OCI-LY3 (cell line): ENCODE measurements at regions not wholly inside any gene's neighbourhood (a gene's known extent, or its start where the extent isn't known, plus 50 kb on each side); places are given as distances from the start of the nearest gene placed in this dataset.

ENCODE experiments used
- H2AFZ ChIP-seq: fragments of 200-600, 300-600 bp; shearing (Covaris generic); 2 replicates; pipeline ENCODE4 v1.6.0; 2014; ENCODE audit warnings: antibody characterized with exemption, low read depth, low read length
- H3K27ac ChIP-seq: fragments of 200-600, 300-600 bp; sonication (generic); 2 replicates; pipeline ENCODE4 v1.5.1; 2014; ENCODE audit warnings: mild to moderate bottlenecking, low read length, moderate library complexity, mixed read lengths
- H3K27me3 ChIP-seq: fragments of 200-600, 300-600 bp; sonication (generic); 2 replicates; pipeline ENCODE4 v1.6.1; 2014; ENCODE audit warnings: low read depth, low read length, mixed read lengths
- H3K36me3 ChIP-seq: fragments of 200-600, 300-600 bp; sonication (generic); replicated peaks from 2 replicates; pipeline ENCODE3; 2014; ENCODE audit warnings: low read depth, low read length, mixed read lengths
- H3K4me1 ChIP-seq: fragments of 300-600, 200-600 bp; sonication (generic); 2 replicates; pipeline ENCODE4 v1.6.1; 2014; ENCODE audit warnings: low read length, mixed read lengths
- H3K4me2 ChIP-seq: fragments of 200-600, 300-600 bp; sonication (generic); 2 replicates; pipeline ENCODE4 v1.6.1; 2014; ENCODE audit warnings: low read length, mixed read lengths
- H3K4me3 ChIP-seq: fragments of 300-600, 200-600 bp; sonication (generic); 2 replicates; pipeline ENCODE4 v1.5.1; 2014; ENCODE audit warnings: antibody characterized with exemption, mild to moderate bottlenecking, low read length, moderate library complexity
- H3K79me2 ChIP-seq: fragments of 300-600, 200-600 bp; shearing (Covaris generic); 2 replicates; pipeline ENCODE4 v1.6.1; 2014; ENCODE audit warnings: mild to moderate bottlenecking, low read length, mixed read lengths
- H3K9ac ChIP-seq: fragments of 300-600, 200-600 bp; shearing (Covaris generic); 2 replicates; pipeline ENCODE4 v1.6.0; 2014; ENCODE audit warnings: mild to moderate bottlenecking, low read length, moderate library complexity
- H3K9me3 ChIP-seq: fragments of 200-600, 300-600 bp; shearing (Covaris generic); 2 replicates; pipeline ENCODE4 v1.6.1; 2014; ENCODE audit warnings: low read length, mixed read lengths; ENCODE audit not compliant: insufficient read depth
- H4K20me1 ChIP-seq: fragments of 200-600, 300-600 bp; sonication (generic); 2 replicates; pipeline ENCODE4 v1.6.1; 2016; ENCODE audit warnings: low read length, mixed read lengths; ENCODE audit not compliant: insufficient read depth
- CTCF ChIP-seq: fragments of 200-600, 300-600 bp; sonication (generic); IDR thresholded peaks from 2 replicates; pipeline ENCODE4 v1.5.1; 2014; ENCODE audit warnings: antibody characterized with exemption, low read length, low read depth
- EZH2phosphoT487 ChIP-seq: fragments of 200-600 bp; shearing (Covaris generic); IDR thresholded peaks from 2 replicates; pipeline ENCODE4 v1.6.1; 2018; ENCODE audit warnings: antibody characterized with exemption, mixed run types, low read depth

- no peaks in the 10 kb centered on the region for H3K9me3 ChIP-seq
- TF ChIP-seq CTCF (no peak), EZH2phosphoT487 (no peak)
- no peaks in the 10 kb centered on the region for H3K27me3 ChIP-seq
- peaks cover 4% of the 10 kb centered on the region for H3K36me3 ChIP-seq
- no peaks in the 10 kb centered on the region for H4K20me1 ChIP-seq
- no peaks in the 10 kb centered on the region for H3K79me2 ChIP-seq
- H3K9ac ChIP-seq = no peak overlapping the region
- H3K4me2 ChIP-seq = no peak overlapping the region
- H2AFZ ChIP-seq = no peak overlapping the region
- no peak overlapping the region for H3K27ac ChIP-seq
- H3K4me1 ChIP-seq = peaks cover 6% of the 10 kb centered on the region; the same call in 1 of the 2 replicates
- no peak overlapping the region for H3K4me3 ChIP-seq
Measured at GRCh38 chr14:98544174-98544573, 727.8 kb downstream of the BCL11B start.

- H3K4me3 ChIP-seq = no peak overlapping the region
- no peaks in the 10 kb centered on the region for H3K27me3 ChIP-seq
- H3K4me2 ChIP-seq = no peak overlapping the region
- TF ChIP-seq EZH2phosphoT487 (no peak), CTCF (no peak)
- no peaks in the 10 kb centered on the region for H3K79me2 ChIP-seq
- peaks cover 4% of the 10 kb centered on the region for H3K36me3 ChIP-seq
- peaks cover 6% of the 10 kb centered on the region; the same call in 1 of the 2 replicates for H3K4me1 ChIP-seq
- H3K9ac ChIP-seq = no peak overlapping the region
- H4K20me1 ChIP-seq = no peaks in the 10 kb centered on the region
- H2AFZ ChIP-seq = no peak overlapping the region
- H3K27ac ChIP-seq = no peak overlapping the region
- H3K9me3 ChIP-seq = no peaks in the 10 kb centered on the region
Measured at GRCh38 chr14:98545181-98545580, 726.8 kb downstream of the BCL11B start.

GRCh38 chr14:98548071-98548686 is 723.8 kb downstream of the BCL11B start:
- Histone ChIP-seq H3K4me2 (no peak overlapping the region), H3K36me3 (peaks cover 4% of the 10 kb centered on the region), H2AFZ (no peak overlapping the region), H3K4me1 (peaks cover 6% of the 10 kb centered on the region; the same call in 1 of the 2 replicates), H3K9ac (no peak overlapping the region), H3K4me3 (no peak overlapping the region), H3K27me3 (no peaks in the 10 kb centered on the region), H3K79me2 (no peaks in the 10 kb centered on the region), H4K20me1 (no peaks in the 10 kb centered on the region), H3K27ac (no peak overlapping the region), H3K9me3 (no peaks in the 10 kb centered on the region)
- no peak for TF ChIP-seq CTCF
- no peak for TF ChIP-seq EZH2phosphoT487

- Histone ChIP-seq H3K36me3 (peaks cover 4% of the 10 kb centered on the region), H4K20me1 (no peaks in the 10 kb centered on the region), H3K4me3 (no peak overlapping the region), H3K9me3 (no peaks in the 10 kb centered on the region), H3K27ac (no peak overlapping the region), H3K79me2 (no peaks in the 10 kb centered on the region), H3K9ac (no peak overlapping the region), H2AFZ (no peak overlapping the region), H3K4me2 (no peak overlapping the region), H3K4me1 (peaks cover 6% of the 10 kb centered on the region; the same call in 1 of the 2 replicates), H3K27me3 (no peaks in the 10 kb centered on the region)
- TF ChIP-seq CTCF (no peak), EZH2phosphoT487 (no peak)
Measured at GRCh38 chr14:98551028-98551427, 721.0 kb downstream of the BCL11B start.
